SK-N-SH (cell line): ENCODE measurements at regions not wholly inside any gene's neighbourhood (a gene's known extent, or its start where the extent isn't known, plus 50 kb on each side); places are given as distances from the start of the nearest gene placed in this dataset.

Experiments
- CHD2 ChIP-seq: fragments of 150-350 bp; IDR thresholded peaks from 2 replicates; pipeline ENCODE4 v1.6.1; 2018; ENCODE audit warnings: low read length; ENCODE audit not compliant: partially characterized antibody
- CTCF ChIP-seq: fragments of 200-600 bp; sonication (generic); IDR thresholded peaks from 2 replicates; pipeline ENCODE4 v1.6.1; 2017; ENCODE audit warnings: antibody characterized with exemption, mild to moderate bottlenecking, moderate library complexity
- EP300 ChIP-seq, 2 experiments: IDR thresholded peaks; 2 replicates each; pipeline versions ENCODE4 v1.4.0 to v1.6.1; 2012; ENCODE audit warnings: borderline replicate concordance in 1 of 2, low read depth in 1 of 2, low read length in 1 of 2
- EZH2phosphoT487 ChIP-seq: fragments of 200-600 bp; sonication (generic); IDR thresholded peaks from 2 replicates; pipeline ENCODE4 v1.6.1; 2017; ENCODE audit warnings: low read depth, mixed run types, mild to moderate bottlenecking, antibody characterized with exemption, moderate library complexity, borderline replicate concordance
- GABPA ChIP-seq: IDR thresholded peaks from 2 replicates; pipeline ENCODE4 v1.4.0; 2012; ENCODE audit warnings: low read depth, mild to moderate bottlenecking
- JUND ChIP-seq: IDR thresholded peaks from 2 replicates; pipeline ENCODE4 v1.4.0; 2012
- NRF1 ChIP-seq: IDR thresholded peaks from 2 replicates; pipeline ENCODE4 v1.6.1; 2012; ENCODE audit warnings: low read depth, mild to moderate bottlenecking, low read length
- POLR2AphosphoS5 ChIP-seq: IDR thresholded peaks from 2 replicates; pipeline ENCODE4 v1.6.1; 2012; ENCODE audit warnings: low read depth, low read length
- RXRA ChIP-seq: IDR thresholded peaks from 2 replicates; pipeline ENCODE4 v1.4.0; 2012; ENCODE audit warnings: low read depth, mild to moderate bottlenecking, borderline replicate concordance
- TAF1 ChIP-seq: IDR thresholded peaks from 2 replicates; pipeline ENCODE4 v1.6.1; 2012; ENCODE audit warnings: low read depth, mild to moderate bottlenecking, low read length, moderate library complexity, borderline replicate concordance
- TF ChIP-seq, protein P1 (sequence below): IDR thresholded peaks from 2 replicates; pipeline ENCODE4 v1.6.1; 2012; ENCODE audit warnings: mild to moderate bottlenecking, low read depth, low read length, moderate library complexity
- TF ChIP-seq, protein P2 (sequence below): IDR thresholded peaks from 2 replicates; pipeline ENCODE4 v1.4.0; 2012; ENCODE audit warnings: low read depth, borderline replicate concordance
- TF ChIP-seq, protein P3 (sequence below): IDR thresholded peaks from 2 replicates; pipeline ENCODE4 v1.4.0; 2012; ENCODE audit warnings: low read depth, borderline replicate concordance

GRCh38 chr17:5707482-5707881 is 123.2 kb upstream of the NLRP1 start:
- TF ChIP-seq, protein P1, sequence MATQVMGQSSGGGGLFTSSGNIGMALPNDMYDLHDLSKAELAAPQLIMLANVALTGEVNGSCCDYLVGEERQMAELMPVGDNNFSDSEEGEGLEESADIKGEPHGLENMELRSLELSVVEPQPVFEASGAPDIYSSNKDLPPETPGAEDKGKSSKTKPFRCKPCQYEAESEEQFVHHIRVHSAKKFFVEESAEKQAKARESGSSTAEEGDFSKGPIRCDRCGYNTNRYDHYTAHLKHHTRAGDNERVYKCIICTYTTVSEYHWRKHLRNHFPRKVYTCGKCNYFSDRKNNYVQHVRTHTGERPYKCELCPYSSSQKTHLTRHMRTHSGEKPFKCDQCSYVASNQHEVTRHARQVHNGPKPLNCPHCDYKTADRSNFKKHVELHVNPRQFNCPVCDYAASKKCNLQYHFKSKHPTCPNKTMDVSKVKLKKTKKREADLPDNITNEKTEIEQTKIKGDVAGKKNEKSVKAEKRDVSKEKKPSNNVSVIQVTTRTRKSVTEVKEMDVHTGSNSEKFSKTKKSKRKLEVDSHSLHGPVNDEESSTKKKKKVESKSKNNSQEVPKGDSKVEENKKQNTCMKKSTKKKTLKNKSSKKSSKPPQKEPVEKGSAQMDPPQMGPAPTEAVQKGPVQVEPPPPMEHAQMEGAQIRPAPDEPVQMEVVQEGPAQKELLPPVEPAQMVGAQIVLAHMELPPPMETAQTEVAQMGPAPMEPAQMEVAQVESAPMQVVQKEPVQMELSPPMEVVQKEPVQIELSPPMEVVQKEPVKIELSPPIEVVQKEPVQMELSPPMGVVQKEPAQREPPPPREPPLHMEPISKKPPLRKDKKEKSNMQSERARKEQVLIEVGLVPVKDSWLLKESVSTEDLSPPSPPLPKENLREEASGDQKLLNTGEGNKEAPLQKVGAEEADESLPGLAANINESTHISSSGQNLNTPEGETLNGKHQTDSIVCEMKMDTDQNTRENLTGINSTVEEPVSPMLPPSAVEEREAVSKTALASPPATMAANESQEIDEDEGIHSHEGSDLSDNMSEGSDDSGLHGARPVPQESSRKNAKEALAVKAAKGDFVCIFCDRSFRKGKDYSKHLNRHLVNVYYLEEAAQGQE, result no peak
- TF ChIP-seq GABPA, result no peak
- no peak for TF ChIP-seq CTCF
- no peak for TF ChIP-seq EP300 (IDR thresholded peaks at IDR 0.05; ENCODE audit: borderline replicate concordance in 1 of 2, low read depth in 1 of 2, low read length in 1 of 2)
- TF ChIP-seq, protein P2, sequence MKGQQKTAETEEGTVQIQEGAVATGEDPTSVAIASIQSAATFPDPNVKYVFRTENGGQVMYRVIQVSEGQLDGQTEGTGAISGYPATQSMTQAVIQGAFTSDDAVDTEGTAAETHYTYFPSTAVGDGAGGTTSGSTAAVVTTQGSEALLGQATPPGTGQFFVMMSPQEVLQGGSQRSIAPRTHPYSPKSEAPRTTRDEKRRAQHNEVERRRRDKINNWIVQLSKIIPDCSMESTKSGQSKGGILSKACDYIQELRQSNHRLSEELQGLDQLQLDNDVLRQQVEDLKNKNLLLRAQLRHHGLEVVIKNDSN, result no peak
- no peak for TF ChIP-seq CHD2
- no peak for TF ChIP-seq POLR2AphosphoS5
- no peak for TF ChIP-seq RXRA
- no peak for TF ChIP-seq EZH2phosphoT487
- TF ChIP-seq, protein P3, sequence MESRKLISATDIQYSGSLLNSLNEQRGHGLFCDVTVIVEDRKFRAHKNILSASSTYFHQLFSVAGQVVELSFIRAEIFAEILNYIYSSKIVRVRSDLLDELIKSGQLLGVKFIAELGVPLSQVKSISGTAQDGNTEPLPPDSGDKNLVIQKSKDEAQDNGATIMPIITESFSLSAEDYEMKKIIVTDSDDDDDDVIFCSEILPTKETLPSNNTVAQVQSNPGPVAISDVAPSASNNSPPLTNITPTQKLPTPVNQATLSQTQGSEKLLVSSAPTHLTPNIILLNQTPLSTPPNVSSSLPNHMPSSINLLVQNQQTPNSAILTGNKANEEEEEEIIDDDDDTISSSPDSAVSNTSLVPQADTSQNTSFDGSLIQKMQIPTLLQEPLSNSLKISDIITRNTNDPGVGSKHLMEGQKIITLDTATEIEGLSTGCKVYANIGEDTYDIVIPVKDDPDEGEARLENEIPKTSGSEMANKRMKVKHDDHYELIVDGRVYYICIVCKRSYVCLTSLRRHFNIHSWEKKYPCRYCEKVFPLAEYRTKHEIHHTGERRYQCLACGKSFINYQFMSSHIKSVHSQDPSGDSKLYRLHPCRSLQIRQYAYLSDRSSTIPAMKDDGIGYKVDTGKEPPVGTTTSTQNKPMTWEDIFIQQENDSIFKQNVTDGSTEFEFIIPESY, result no peak
- TF ChIP-seq JUND, result no peak
- no peak for TF ChIP-seq TAF1
- TF ChIP-seq NRF1, result no peak
